ENCODE measurements at regions not wholly inside any gene's neighbourhood (a gene's known extent, or its start where the extent isn't known, plus 50 kb on each side); places are given as distances from the start of the nearest gene placed in this dataset.

DNA sequence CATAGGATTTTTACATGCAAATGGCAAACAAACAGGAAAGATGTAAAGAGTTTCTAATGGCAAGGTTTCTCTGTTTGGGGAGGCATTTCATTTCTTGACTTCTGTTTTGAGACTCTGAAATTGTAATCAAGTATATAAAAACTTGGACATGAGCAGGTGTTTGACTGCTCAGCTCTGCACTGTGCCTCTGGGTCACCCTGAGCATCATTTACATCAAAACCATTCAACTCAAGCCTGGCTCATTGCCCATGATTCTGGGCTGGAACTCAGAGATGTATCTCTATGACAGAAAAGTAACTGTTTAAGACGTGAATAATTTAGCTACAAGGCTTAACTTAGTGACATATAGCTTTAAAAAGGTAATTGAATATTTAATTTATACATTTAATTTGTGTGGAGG is 1402.4 kb upstream of the NUDT12 start:
- Mint-ChIP-seq H3K9me3 (no peaks in the 10 kb centered on the region), H3K4me3 (no peak overlapping the region), H3K27ac (no peak overlapping the region; a peak in 1 of 7 replicates), H3K36me3 (ENCODE audit: insufficient read depth in 1 of 3, low read depth in 3 of 3) (no peaks in the 10 kb centered on the region), H3K4me1 (no peaks in the 10 kb centered on the region), H3K27me3 (ENCODE audit: low read depth) (no peaks in the 10 kb centered on the region)
- no peaks in the 10 kb centered on the region for H3K4me1 ChIP-seq (ENCODE audit: insufficient read depth, low read length)
- H3K14ac ChIP-seq (ENCODE audit: insufficient read depth, low read length), result no peak overlapping the region
- no CpG with 5 or more reads among the region's 1 CpG for WGBS (ENCODE audit: extremely low coverage, insufficient read length, low lambda C conversion rate)
- H3K56ac ChIP-seq (ENCODE audit: insufficient read length, low read depth, low read length), result no peak overlapping the region
- no peak overlapping the region for H2BK15ac ChIP-seq (ENCODE audit: low read depth, low read length)
- H2BK12ac ChIP-seq (ENCODE audit: insufficient read length, low read depth, low read length), result no peak overlapping the region
- no peak for DNase-seq
- H2BK120ac ChIP-seq (ENCODE audit: low read depth, low read length, poor library complexity, severe bottlenecking), result no peak overlapping the region
- TF ChIP-seq, protein P1, sequence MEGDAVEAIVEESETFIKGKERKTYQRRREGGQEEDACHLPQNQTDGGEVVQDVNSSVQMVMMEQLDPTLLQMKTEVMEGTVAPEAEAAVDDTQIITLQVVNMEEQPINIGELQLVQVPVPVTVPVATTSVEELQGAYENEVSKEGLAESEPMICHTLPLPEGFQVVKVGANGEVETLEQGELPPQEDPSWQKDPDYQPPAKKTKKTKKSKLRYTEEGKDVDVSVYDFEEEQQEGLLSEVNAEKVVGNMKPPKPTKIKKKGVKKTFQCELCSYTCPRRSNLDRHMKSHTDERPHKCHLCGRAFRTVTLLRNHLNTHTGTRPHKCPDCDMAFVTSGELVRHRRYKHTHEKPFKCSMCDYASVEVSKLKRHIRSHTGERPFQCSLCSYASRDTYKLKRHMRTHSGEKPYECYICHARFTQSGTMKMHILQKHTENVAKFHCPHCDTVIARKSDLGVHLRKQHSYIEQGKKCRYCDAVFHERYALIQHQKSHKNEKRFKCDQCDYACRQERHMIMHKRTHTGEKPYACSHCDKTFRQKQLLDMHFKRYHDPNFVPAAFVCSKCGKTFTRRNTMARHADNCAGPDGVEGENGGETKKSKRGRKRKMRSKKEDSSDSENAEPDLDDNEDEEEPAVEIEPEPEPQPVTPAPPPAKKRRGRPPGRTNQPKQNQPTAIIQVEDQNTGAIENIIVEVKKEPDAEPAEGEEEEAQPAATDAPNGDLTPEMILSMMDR (conservative IDR thresholded peaks at IDR 0.05), result no peak
- no peak overlapping the region for H3K4me2 ChIP-seq (ENCODE audit: insufficient read depth, insufficient read length, low read length)
- no peaks in the 10 kb centered on the region for H3K9me3 ChIP-seq (ENCODE audit: control insufficient read depth, low read depth, low read length)
- H2BK20ac ChIP-seq (ENCODE audit: low read depth, low read length, poor library complexity, severe bottlenecking), result no peak overlapping the region
- no peaks in the 10 kb centered on the region for H3K23me2 ChIP-seq (ENCODE audit: insufficient read length, low read depth, low read length, poor library complexity, severe bottlenecking)
- no peaks in the 10 kb centered on the region for H3K79me2 ChIP-seq (ENCODE audit: insufficient read depth, low read length)
- H2AFZ ChIP-seq (ENCODE audit: low read length), result no peak overlapping the region
- no peak overlapping the region for H2BK5ac ChIP-seq (ENCODE audit: insufficient read length, low read length)
- H3K9ac ChIP-seq (ENCODE audit: extremely low read depth, insufficient read length, low read length), result no peak overlapping the region
- H3K79me1 ChIP-seq (ENCODE audit: insufficient read depth, low read depth, low read length, poor library complexity, severe bottlenecking), result no peaks in the 10 kb centered on the region
- H3T11ph ChIP-seq (ENCODE audit: low read length), result no peak overlapping the region
- H4K8ac ChIP-seq (replicated peaks; ENCODE audit: insufficient read length, low read depth, low read length), result no peak overlapping the region
- H3K27me3 ChIP-seq (ENCODE audit: insufficient read depth, low read length), result no peaks in the 10 kb centered on the region
- no peak overlapping the region for H3K27ac ChIP-seq (ENCODE audit: insufficient read length, low read depth, low read length)
- H4K5ac ChIP-seq (ENCODE audit: insufficient read length, low read depth, low read length), result no peak overlapping the region
- H4K91ac ChIP-seq (ENCODE audit: insufficient read length, low read depth, low read length), result no peak overlapping the region
- H3K18ac ChIP-seq (ENCODE audit: insufficient read length, low read depth, low read length), result no peak overlapping the region
- no peak overlapping the region for H2AK5ac ChIP-seq (ENCODE audit: insufficient read length, low read length)
- H4K20me1 ChIP-seq (ENCODE audit: control insufficient read depth, insufficient read depth, insufficient read length), result no peaks in the 10 kb centered on the region
- no peak overlapping the region for H3K4ac ChIP-seq (ENCODE audit: low read depth, low read length)
- no peak overlapping the region for H3K23ac ChIP-seq (ENCODE audit: insufficient read length, low read depth, low read length)
